HG03558 (cell line): ENCODE measurements at regions not wholly inside any gene's neighbourhood (a gene's known extent, or its start where the extent isn't known, plus 50 kb on each side); places are given as distances from the start of the nearest gene placed in this dataset.
"Not testable (repeated sequence)": the region's sequence is repeated elsewhere in the genome, so short reads cannot be mapped to it uniquely, and the experiment has no call there.

ENCODE experiments used
- ATAC-seq: cut with Tn5 transposase; IDR thresholded peaks from one replicate; pipeline ENCODE4 v1.9.1; 2021; ENCODE audit warnings: moderate number of reproducible peaks; ENCODE audit not compliant: unreplicated experiment; ENCODE audit errors: extremely low read depth

DNA sequence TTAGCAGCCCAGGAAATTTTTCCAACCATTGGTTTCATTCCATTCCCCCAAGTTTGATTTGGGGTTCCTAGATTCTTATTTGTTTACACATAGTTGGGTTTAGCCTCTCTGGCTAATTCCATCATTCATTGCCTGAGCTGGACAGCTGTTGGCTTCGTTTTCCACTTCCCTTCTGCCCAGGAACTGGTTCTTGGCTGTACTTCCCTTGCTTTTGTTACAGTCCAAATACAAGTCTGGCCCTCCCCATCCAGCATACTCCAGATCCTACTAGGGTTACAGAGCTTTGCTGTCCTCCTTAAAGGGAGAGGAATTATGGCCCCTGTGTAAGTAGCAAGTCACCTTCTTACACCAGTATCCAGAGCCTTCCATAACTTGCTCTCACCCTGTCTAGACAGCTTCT, 356.3 kb downstream of the FAT3 start:
- ATAC-seq, result no peak

- ATAC-seq, result no peak
Observed at GRCh38 chr11:92588393-92588792, 363.8 kb downstream of the FAT3 start.

DNA sequence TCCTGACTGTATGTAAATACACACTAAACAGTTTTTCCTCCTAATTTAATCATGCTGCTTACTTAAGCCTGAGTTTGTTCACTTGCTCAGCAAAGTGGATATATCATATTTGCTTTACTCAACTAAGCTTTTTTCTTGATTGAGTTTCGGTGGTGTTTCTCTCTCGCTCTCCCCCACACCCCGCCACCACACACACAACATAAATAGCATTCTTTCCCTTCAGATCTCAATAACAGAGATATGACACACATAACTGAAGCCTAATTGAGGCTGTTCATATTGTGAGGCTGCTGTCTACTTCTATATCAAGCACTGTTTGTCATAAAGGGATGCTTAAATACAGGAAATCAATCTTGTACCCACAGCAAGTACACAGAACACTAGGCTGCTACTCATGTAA, 364.9 kb downstream of the FAT3 start:
- no peak for ATAC-seq

- ATAC-seq, result no peak
Observed at GRCh38 chr11:92591521-92591920, 366.9 kb downstream of the FAT3 start.

DNA sequence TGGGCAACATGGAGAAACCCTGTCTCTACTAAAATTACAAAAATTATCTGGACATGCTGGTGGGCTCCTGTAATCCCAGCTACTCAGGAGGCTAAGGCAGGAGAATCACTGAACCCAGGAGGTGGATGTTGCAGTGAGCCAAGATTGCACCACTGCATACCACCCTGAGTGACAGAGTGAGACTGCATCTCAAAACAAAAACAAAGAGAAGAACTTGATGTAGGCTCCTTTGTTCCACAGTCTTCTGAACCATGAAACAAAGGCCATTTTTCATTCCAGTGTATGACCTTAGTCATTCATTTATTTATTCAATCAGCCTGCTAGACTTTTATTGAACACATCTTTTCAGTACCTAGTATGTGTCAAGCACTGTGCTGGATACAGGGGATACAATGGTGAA, 369.6 kb downstream of the FAT3 start:
- no peak for ATAC-seq

GRCh38 chr11:92595052-92595451, 370.4 kb downstream of the FAT3 start:
- no peak for ATAC-seq

DNA sequence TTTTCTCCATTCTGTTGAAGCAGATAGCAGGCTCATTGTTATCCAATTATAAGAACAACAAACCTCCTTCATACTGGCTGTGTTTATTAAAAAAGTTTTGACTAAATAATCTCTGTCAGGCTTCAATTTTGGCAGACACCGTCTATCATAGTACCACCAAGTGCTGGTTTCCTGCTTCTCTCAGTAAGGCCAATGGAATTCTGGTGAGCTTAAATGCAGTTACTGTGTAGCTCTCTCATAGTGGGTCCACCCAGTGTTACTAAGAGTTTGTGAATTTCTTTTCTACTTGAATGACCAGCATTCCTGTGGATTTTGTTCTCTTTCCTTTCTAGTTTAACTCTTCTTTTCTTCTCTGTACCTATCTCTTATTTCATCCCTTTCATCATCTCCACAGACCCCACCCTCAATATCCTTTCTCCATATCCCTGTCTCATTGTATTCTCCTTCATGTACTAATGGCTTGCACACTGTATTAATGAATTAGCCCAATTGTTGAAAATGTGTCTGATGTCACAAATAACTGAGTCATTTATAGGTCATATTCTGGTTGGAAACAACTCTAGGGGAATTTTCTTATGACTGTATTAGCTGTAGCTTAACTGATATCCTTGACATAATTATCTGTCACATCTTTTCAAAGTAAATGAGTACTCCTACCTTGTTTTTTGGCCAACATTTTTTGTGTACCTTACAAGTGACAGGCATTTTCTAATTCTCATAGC, 372.1 kb downstream of the FAT3 start:
- no peak for ATAC-seq

GRCh38 chr11:92601048-92601447, 368.4 kb upstream of the MTNR1B start:
- no peak for ATAC-seq

DNA sequence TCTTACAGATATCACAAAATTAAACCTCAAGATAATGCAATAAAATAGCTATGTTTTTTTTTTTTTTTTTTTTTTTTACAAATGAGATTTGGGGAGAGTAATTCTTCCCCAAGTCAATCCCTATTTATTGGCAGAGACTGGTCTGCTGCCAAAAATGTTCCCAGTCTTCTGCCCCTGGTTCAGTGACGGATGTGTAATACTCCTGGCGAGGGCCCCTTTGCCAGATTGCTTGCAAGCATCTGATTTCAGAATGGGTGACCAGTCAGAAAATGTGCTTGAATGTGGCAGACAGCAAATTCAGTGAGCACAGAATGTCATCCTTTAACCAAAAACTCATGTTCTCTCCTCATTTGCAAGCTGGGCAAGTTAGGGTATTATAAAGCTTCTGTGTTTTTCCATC, 363.8 kb upstream of the MTNR1B start:
- no peak for ATAC-seq

DNA sequence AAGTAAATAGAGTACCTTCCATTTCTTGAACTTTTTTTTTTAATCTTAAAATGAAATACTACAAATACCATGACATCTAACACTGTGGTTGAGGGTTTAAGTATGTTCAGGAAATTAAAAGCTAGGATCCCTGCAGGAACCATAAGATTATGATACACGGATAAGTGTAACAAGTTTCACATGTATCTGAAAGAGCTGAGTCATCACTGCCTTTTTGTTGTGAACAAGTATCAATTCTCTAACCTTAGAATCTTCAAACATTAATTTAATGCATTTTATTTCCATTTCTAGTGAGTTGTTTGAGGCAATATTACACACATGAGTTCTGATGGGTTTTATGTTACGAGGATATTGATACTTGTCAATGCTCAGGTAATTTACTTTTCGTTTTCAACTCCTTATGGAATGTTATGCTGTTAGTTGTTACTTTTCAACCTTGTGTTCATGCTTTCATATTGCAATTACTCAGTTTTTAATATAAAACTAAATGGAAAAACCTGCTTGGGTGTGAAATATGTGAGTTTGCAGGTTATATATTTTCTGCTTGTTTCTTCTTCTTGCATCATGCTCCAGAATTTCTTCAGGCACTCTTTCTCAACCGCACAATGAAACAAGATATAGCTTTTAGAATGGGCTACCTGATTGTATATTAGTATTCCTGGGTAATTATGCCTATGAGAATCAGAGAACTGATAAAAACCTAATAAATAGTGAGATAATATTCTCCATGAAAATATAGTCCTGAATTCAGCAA, 361.3 kb upstream of the MTNR1B start:
- ATAC-seq, result no peak

DNA sequence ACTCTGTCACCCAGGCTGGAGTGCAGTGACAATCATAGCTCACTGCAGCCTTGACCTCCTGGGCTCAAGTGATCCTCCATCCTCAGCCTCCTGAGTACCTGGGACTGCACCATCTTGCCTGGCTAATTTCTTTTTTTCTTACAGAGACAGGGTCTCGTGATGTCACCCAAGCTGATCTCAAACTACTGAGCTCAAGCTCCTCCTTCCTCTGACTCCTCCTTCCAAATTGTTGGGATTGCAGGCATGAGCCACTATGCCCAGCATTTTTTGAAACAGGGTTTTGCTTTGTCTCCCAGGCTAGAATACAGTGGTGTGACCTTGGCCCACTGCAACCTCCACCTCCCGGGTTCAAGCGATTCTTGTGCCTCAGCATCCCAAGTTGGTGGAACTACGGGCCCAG, 358.3 kb upstream of the MTNR1B start:
- no peak for ATAC-seq

DNA sequence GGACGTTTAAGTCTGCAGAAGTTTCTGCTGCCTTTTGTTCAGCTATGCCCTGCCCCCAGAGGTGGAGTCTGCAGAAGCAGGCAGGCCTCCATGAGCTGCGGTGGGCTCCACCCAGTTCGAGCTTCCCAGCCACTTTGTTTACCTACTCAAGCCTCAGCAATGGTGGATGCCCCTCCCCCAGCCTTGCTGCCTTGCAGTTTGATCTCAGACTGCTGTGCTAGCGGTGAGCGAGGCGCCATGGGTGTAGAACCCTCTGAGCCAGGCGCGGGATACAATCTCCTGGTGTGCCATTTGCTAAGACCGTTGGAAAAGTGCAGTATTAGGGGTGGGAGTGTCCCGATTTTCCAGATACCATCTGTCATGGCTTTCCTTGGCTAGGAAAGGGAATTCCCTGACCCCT, 351.4 kb upstream of the MTNR1B start:
- not testable (repeated sequence) for ATAC-seq

GRCh38 chr11:92623055-92623454, 346.4 kb upstream of the MTNR1B start:
- ATAC-seq, result no peak

DNA sequence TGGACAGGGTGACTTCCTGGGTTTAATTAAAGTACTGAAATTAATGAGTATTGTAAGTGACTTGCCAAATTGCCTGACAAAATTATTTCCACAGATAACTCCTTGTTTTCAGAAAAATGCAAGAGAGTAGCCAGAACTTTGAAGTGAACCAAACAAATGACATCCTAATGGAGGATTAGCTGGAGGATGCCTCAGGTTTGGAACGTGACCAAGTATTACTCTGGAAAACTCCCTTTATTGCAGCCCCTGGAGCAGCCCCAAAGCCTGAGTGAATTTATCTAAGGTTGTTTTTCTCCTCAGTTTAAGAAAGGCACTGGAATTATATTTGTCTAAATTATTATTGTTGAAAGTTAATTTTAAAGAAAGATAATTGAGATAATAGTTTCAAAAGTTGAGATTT, 343.6 kb upstream of the MTNR1B start:
- no peak for ATAC-seq

DNA sequence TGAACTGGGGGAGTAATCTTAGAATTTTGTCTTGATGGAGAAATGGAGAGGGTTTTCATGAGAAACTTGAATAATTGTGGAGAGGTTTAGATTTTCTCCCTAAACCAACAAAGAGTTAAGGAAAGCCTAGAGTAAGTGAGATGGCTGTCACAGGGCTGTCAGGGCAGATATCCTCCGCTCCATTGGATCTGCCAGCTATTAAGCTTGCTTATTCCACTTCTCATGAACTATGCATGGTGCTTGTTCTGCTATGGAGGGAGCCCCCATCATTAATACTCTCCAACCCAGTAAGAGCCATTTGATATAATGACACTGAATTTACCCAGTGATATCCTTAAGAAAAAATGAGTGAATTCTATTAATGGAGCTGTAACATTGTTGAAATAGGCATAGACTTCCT, 342.8 kb upstream of the MTNR1B start:
- no peak for ATAC-seq

DNA sequence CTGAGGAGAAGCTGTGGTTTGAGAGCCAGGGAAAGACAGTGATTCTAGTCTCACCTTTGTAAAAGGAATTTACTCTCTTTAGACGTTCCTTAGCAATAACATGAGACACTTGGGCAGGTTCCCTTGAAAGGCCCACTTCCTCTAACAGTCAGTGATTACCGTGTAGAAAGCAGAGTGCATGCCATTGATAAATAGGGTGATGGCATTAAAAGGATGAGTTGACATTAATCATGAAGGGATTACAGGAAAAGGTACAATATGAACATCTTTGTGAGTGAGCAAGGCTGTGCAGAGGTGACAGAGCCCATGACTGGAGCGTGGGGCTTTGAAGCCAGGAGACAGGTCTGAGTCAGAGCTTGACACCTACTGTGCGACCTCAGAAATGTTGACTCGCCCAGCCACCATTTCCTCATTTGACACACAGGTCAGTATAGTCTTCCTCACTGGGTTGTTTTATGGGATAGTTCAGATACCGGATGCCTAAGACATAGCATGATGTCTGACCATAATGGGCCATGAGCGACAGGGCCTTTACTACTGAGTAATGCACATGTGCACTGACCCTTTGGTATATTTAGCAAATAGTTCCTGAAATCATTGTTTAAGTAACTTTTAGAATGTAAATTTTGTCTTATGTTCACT, 341.7 kb upstream of the MTNR1B start:
- no peak for ATAC-seq

DNA sequence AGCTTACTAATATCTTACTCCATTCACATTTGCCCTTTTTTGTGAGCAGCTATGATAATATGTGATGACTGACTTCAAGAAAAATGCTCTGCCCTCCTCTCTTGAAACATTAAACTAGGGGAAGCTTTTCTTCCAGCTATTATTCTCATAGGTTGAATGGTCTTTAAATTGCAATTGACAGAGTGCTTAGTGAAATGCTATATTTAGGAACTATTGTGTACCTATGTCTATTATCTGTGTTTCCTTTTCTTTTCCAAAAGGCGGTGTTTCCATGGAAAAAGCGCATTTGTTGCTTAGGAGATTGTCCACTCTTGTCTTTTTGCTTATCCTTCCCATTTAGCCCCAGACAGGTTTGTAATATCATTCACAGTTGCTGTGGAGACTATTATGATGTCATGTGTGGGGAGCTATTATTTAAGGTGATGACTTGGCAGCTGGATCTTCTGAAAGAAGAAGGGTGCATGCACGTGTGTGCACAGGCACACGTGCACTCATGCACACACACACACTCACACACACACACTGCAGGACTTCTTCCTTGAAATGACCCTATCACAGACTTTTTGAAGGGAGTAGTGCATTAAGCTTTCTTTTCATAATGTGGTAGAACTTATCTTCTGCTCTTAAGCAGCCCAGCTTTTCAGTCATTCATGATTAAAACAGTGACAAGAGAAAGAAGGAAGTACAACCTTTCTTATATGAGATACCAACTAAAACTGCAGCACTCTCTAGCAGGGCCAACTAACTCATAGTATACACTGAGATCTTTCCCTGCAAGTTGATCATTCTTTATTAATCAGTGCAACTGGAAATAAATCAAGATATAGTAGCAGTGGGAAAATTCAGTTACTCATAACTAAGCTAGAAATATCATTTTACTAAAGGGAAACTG, 340.8 kb upstream of the MTNR1B start:
- no peak for ATAC-seq

- no peak for ATAC-seq
Observed at GRCh38 chr11:92632495-92632894, 337.0 kb upstream of the MTNR1B start.

GRCh38 chr11:92633820-92634219, 335.6 kb upstream of the MTNR1B start:
- no peak for ATAC-seq

DNA sequence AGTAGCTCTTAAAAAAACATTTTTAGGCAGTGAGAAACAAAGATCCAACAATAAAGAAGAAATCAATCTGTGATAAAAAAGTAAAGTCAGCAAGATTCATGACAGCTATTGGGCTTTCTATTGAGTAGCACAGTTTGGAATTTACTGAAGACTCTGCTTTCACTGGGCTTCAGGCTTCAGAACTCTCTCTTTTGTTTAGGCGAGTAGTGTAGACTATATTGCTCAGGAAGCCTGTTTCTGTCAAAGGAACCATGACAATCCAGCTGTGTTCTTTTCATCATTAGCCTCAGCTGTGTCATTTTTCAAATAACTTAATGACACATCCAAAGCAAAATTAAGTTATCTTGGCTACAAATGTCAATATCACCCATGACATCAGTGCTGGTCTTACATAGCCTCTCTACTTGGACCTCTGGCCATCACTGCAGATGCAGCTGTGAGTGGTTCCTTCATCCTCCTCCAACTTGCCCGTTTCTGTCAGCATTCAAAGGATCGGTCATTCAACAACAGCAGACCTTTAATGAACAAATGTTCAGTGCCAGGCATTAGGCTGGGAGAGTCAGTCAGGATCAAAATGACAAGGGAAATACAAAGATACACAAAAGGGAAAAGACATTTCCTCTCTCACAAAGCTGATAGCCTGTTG, 332.8 kb upstream of the MTNR1B start:
- no peak for ATAC-seq
